Epithelial cell of esophagus (primary cell): ENCODE measurements at regions not wholly inside any gene's neighbourhood (a gene's known extent, or its start where the extent isn't known, plus 50 kb on each side); places are given as distances from the start of the nearest gene placed in this dataset.

Experiments used
- DNase-seq: peaks from one replicate; pipeline ENCODE4 v3.0.0; 2010; ENCODE audit warnings: low read depth
- H3K4me3 ChIP-seq: 2 replicates; pipeline ENCODE4 v1.5.1; 2011; ENCODE audit warnings: mild to moderate bottlenecking, low read length, control low read depth
- TF ChIP-seq, protein P1 (sequence below): IDR thresholded peaks from 2 replicates; pipeline ENCODE4 v1.5.1; 2011; ENCODE audit warnings: low read depth, mild to moderate bottlenecking, low read length, control low read depth, inconsistent platforms; ENCODE audit not compliant: insufficient read depth; ENCODE audit errors: missing control alignments

- DNase-seq, result no peak
- TF ChIP-seq, protein P1, sequence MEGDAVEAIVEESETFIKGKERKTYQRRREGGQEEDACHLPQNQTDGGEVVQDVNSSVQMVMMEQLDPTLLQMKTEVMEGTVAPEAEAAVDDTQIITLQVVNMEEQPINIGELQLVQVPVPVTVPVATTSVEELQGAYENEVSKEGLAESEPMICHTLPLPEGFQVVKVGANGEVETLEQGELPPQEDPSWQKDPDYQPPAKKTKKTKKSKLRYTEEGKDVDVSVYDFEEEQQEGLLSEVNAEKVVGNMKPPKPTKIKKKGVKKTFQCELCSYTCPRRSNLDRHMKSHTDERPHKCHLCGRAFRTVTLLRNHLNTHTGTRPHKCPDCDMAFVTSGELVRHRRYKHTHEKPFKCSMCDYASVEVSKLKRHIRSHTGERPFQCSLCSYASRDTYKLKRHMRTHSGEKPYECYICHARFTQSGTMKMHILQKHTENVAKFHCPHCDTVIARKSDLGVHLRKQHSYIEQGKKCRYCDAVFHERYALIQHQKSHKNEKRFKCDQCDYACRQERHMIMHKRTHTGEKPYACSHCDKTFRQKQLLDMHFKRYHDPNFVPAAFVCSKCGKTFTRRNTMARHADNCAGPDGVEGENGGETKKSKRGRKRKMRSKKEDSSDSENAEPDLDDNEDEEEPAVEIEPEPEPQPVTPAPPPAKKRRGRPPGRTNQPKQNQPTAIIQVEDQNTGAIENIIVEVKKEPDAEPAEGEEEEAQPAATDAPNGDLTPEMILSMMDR, result no peak
- H3K4me3 ChIP-seq, result no peak overlapping the region
These were observed 285.2 kb upstream of the N4BP1 start for GRCh38 chr16:48895142-48895541.

DNA sequence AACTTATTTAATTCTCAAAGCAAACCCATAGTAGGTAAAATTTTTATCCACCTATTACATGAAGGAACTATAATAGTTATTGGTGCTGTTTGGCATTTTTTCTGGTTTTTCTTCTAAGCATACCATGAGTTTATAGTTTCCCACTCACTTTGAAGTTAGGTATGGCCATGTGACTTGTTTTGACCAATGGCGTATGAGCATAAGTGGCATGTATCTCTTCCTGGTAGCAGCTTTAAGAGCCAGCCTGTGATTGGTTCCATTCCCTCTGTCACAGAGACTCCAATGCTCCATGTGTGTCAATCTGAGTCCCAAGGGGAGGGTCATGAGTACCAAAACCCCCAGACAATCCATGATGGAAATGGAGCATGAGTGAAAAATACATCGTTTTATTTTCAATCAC lies 282.9 kb upstream of the N4BP1 start:
- TF ChIP-seq, protein P1, result no peak
- no peak for DNase-seq
- no peak overlapping the region for H3K4me3 ChIP-seq

DNA sequence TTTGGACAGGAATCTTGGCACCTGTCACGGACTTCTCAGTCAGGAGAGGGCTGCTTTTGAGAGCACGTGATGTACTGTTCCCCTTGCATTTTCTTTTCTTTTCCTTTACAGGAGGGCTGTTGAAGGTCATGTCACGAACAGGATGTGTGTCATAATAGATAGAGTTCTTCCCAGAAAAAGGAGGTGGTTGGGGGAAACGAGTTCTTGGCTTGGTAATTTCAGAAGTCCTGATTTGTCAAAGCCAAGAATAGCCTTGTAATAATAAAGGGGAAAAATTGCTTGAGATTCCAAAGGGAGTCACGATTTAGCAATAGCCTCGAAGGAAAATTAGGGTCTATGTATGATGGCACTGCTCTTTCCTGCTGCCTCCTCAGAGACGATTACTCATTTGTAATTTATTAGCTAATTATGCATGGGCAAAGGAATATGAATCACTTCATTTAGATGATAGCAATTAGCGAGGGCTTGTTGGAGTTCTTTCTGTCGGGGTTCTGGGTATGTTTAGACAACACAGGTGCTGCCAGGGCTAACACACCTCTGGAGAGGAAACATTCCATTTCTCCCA lies 277.7 kb upstream of the N4BP1 start:
- no peak overlapping the region for H3K4me3 ChIP-seq
- no peak for DNase-seq
- TF ChIP-seq, protein P1, result no peak

GRCh38 chr16:48885471-48885870 lies 275.5 kb upstream of the N4BP1 start:
- H3K4me3 ChIP-seq, result no peak overlapping the region
- TF ChIP-seq, protein P1, result no peak
- no peak for DNase-seq

- DNase-seq, result no peak
- TF ChIP-seq, protein P1, result no peak
- H3K4me3 ChIP-seq, result no peak overlapping the region
These were observed 271.3 kb upstream of the N4BP1 start for GRCh38 chr16:48881272-48881671.

DNA sequence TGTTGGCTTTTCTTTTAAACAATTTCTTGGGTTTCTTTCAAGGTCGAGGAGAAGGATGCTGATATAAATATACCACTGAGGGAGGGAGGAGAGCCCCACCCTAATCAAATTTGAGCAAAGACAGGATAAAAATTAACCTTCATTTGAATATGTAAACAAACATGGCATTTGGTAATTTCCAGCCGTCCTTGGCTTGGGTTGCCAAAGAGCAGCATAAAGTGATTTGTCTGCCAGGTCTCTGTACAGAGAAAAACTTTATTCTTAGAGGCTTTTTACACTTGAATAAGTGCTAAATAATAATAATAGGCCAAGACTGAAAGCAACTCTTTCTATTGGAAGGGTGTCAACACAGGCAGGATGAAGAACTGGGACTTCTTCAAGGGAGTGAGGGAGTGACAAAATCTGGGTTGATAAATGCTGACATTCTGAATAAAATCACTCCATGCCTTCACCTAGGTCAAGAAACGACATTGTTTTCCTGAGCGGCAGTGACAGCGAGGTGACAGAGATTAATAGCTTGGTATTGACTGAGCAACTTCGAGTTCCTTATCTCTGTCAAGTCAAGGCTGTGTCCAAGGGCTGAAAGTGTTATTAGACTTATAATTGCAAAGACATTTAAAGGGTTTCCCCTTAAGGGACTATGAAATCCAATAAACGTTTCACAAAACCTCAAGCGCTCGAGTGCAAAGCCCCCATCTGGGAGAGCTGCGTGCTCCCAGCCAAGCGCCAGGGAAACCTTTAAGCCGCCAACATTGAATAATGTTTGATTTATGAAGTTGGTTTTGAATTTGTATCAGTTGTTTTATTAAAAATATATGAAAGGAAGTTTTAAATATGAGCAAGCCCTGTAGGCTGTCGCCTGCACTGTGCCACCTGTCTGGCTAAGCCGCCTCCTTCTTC lies 269.5 kb upstream of the N4BP1 start:
- DNase-seq, result no peak
- TF ChIP-seq, protein P1, result no peak
- no peak overlapping the region for H3K4me3 ChIP-seq
